Astrocyte (in vitro differentiated cells and primary cell): ENCODE measurements at regions not wholly inside any gene's neighbourhood (a gene's known extent, or its start where the extent isn't known, plus 50 kb on each side); places are given as distances from the start of the nearest gene placed in this dataset.

ENCODE experiments used
- DNase-seq: peaks from one replicate; pipeline ENCODE4 v3.0.0-alpha.2; 2010; ENCODE audit warnings: low read depth
- FAIRE-seq: peaks from 2 replicates; lab custom pipeline; 2011; peaks lifted over from hg19 to GRCh38; lab: Jason Lieb, UNC
- H2AFZ ChIP-seq: 2 replicates; pipeline ENCODE4 v1.6.0; 2012; ENCODE audit warnings: low read depth, low read length, inconsistent platforms
- H3K27ac ChIP-seq: 2 replicates; pipeline ENCODE4 v1.5.1; 2011; ENCODE audit warnings: low read depth, low read length, inconsistent platforms
- H3K27me3 ChIP-seq: 2 replicates; pipeline ENCODE4 v1.6.0; 2011; ENCODE audit warnings: low read length, inconsistent platforms; ENCODE audit not compliant: insufficient read depth
- H3K36me3 ChIP-seq: 2 replicates; pipeline ENCODE4 v1.5.1; 2011; ENCODE audit warnings: low read length, inconsistent platforms; ENCODE audit not compliant: insufficient read depth
- H3K4me1 ChIP-seq: 2 replicates; pipeline ENCODE4 v1.5.1; 2011; ENCODE audit warnings: low read length, inconsistent platforms; ENCODE audit not compliant: insufficient read depth
- H3K4me2 ChIP-seq: 2 replicates; pipeline ENCODE4 v1.6.0; 2012; ENCODE audit warnings: low read length, inconsistent platforms
- H3K4me3 ChIP-seq: 2 replicates; pipeline ENCODE4 v1.5.1; 2011; ENCODE audit warnings: low read depth, mild to moderate bottlenecking, low read length, inconsistent platforms; ENCODE audit not compliant: insufficient read depth
- H3K79me2 ChIP-seq: 2 replicates; pipeline ENCODE4 v1.6.0; 2012; ENCODE audit warnings: mild to moderate bottlenecking, low read length, inconsistent platforms; ENCODE audit not compliant: insufficient read depth
- H3K9ac ChIP-seq: 2 replicates; pipeline ENCODE4 v1.6.0; 2012; ENCODE audit warnings: mild to moderate bottlenecking, low read length, inconsistent platforms
- H3K9me3 ChIP-seq: 2 replicates; pipeline ENCODE4 v1.5.1; 2012; ENCODE audit warnings: low read depth, mild to moderate bottlenecking, low read length, inconsistent platforms; ENCODE audit not compliant: insufficient read depth
- H4K20me1 ChIP-seq: 2 replicates; pipeline ENCODE4 v1.6.0; 2012; ENCODE audit warnings: low read length, inconsistent platforms; ENCODE audit not compliant: insufficient read depth
- H3K27ac Mint-ChIP-seq: one replicate; pipeline ENCODE4 v1.8.0; 2021; ENCODE audit warnings: mild to moderate bottlenecking, mixed read lengths; ENCODE audit not compliant: unreplicated experiment
- H3K27me3 Mint-ChIP-seq: one replicate; pipeline ENCODE4 v1.8.0; 2021; ENCODE audit warnings: low read depth, mixed read lengths; ENCODE audit not compliant: unreplicated experiment
- H3K36me3 Mint-ChIP-seq: one replicate; pipeline ENCODE4 v1.8.0; 2021; ENCODE audit warnings: low read depth, mixed read lengths; ENCODE audit not compliant: unreplicated experiment
- H3K4me1 Mint-ChIP-seq: one replicate; pipeline ENCODE4 v1.8.0; 2021; ENCODE audit warnings: low read depth, mixed read lengths; ENCODE audit not compliant: unreplicated experiment
- H3K4me3 Mint-ChIP-seq: one replicate; pipeline ENCODE4 v1.8.0; 2021; ENCODE audit warnings: mild to moderate bottlenecking, moderate library complexity, mixed read lengths; ENCODE audit not compliant: unreplicated experiment
- H3K9me3 Mint-ChIP-seq: one replicate; pipeline ENCODE4 v1.8.0; 2021; ENCODE audit warnings: mild to moderate bottlenecking, mixed read lengths; ENCODE audit not compliant: unreplicated experiment
- CTCF ChIP-seq: IDR thresholded peaks from 2 replicates; pipeline ENCODE4 v1.5.1; 2011; ENCODE audit warnings: low read depth, mild to moderate bottlenecking, inconsistent platforms, low read length, moderate library complexity; ENCODE audit not compliant: insufficient read depth
- EZH2 ChIP-seq: IDR thresholded peaks from 2 replicates; pipeline ENCODE4 v1.6.1; 2012; ENCODE audit warnings: mild to moderate bottlenecking, low read length, inconsistent platforms; ENCODE audit not compliant: insufficient read depth

- Mint-ChIP-seq H3K36me3 (no peaks in the 10 kb centered on the region), H3K4me1 (peaks cover 7% of the 10 kb centered on the region), H3K4me3 (no peak overlapping the region), H3K27ac (no peak overlapping the region), H3K27me3 (no peaks in the 10 kb centered on the region), H3K9me3 (peaks cover 4% of the 10 kb centered on the region)
- no peak overlapping the region for H3K4me2 ChIP-seq
- no peaks in the 10 kb centered on the region for H3K4me1 ChIP-seq
- no peak overlapping the region for H3K9ac ChIP-seq
- no peaks in the 10 kb centered on the region for H3K27me3 ChIP-seq
- no peaks in the 10 kb centered on the region for H3K9me3 ChIP-seq
- FAIRE-seq (no peak), DNase-seq (no peak)
- no peak overlapping the region for H2AFZ ChIP-seq
- no peak overlapping the region for H3K4me3 ChIP-seq
- H4K20me1 ChIP-seq = no peaks in the 10 kb centered on the region
- no peaks in the 10 kb centered on the region for H3K36me3 ChIP-seq
- TF ChIP-seq CTCF (no peak), EZH2 (no peak)
- no peaks in the 10 kb centered on the region for H3K79me2 ChIP-seq
- H3K27ac ChIP-seq = no peak overlapping the region
These were observed 213.5 kb downstream of the GPAM start for GRCh38 chr10:111970111-111970510.

DNA sequence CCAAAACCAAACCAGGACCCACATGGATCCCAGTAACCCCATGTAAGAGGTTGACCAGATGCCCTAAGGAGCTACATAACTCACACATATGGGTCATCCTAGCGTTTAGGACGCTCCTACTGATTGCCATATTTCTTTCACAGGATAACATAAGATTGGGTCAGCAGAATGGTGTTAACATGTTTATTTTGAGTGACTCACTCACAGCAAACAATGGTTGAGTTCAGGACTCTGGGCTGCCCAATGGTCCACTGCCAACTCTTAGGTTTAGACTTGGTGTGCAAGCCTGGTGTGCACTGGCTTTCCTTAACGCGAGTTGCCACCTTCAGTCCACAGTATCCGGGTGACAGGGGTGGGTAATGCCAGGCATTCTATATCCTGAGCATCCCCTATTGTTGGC, 211.5 kb downstream of the GPAM start:
- Histone ChIP-seq H3K4me2 (no peak overlapping the region), H3K9ac (no peak overlapping the region), H2AFZ (no peak overlapping the region), H3K27ac (no peak overlapping the region), H3K27me3 (no peaks in the 10 kb centered on the region), H3K79me2 (no peaks in the 10 kb centered on the region), H4K20me1 (no peaks in the 10 kb centered on the region), H3K4me3 (no peak overlapping the region), H3K9me3 (no peaks in the 10 kb centered on the region), H3K36me3 (no peaks in the 10 kb centered on the region), H3K4me1 (no peaks in the 10 kb centered on the region)
- FAIRE-seq (no peak), DNase-seq (no peak)
- Mint-ChIP-seq H3K27ac (no peak overlapping the region), H3K27me3 (peaks cover 6% of the 10 kb centered on the region), H3K9me3 (peaks cover 2% of the 10 kb centered on the region), H3K4me3 (no peak overlapping the region), H3K36me3 (no peaks in the 10 kb centered on the region), H3K4me1 (peaks cover 7% of the 10 kb centered on the region)
- TF ChIP-seq CTCF (no peak), EZH2 (no peak)

GRCh38 chr10:111973306-111973705, 210.3 kb downstream of the GPAM start:
- Histone ChIP-seq H3K36me3 (no peaks in the 10 kb centered on the region), H3K4me3 (no peak overlapping the region), H3K27me3 (no peaks in the 10 kb centered on the region), H2AFZ (no peak overlapping the region), H4K20me1 (no peaks in the 10 kb centered on the region), H3K4me1 (no peaks in the 10 kb centered on the region), H3K79me2 (no peaks in the 10 kb centered on the region), H3K9me3 (no peaks in the 10 kb centered on the region), H3K27ac (no peak overlapping the region), H3K4me2 (no peak overlapping the region), H3K9ac (no peak overlapping the region)
- Mint-ChIP-seq H3K9me3 (no peaks in the 10 kb centered on the region), H3K27me3 (peaks cover 6% of the 10 kb centered on the region), H3K4me3 (no peak overlapping the region), H3K27ac (no peak overlapping the region), H3K36me3 (no peaks in the 10 kb centered on the region), H3K4me1 (peaks cover 7% of the 10 kb centered on the region)
- TF ChIP-seq CTCF = no peak
- no peak for TF ChIP-seq EZH2
- no peak for DNase-seq
- no peak for FAIRE-seq
